ENCODE measurements at regions not wholly inside any gene's neighbourhood (a gene's known extent, or its start where the extent isn't known, plus 50 kb on each side); places are given as distances from the start of the nearest gene placed in this dataset.

GRCh38 chr4:12584116-12584875, 899.8 kb downstream of the RAB28 start:
- TF ChIP-seq CTCF (conservative IDR thresholded peaks at IDR 0.05; ENCODE audit: low read depth, low read length), result no peak
- DNase-seq (ENCODE audit: low read depth), result no peak
- H3K4me3 ChIP-seq (ENCODE audit: low read depth, low read length), result no peak overlapping the region

- no peak for TF ChIP-seq CTCF (conservative IDR thresholded peaks at IDR 0.05; ENCODE audit: low read depth, low read length)
- H3K4me3 ChIP-seq (ENCODE audit: low read depth, low read length), result no peak overlapping the region
- DNase-seq (ENCODE audit: low read depth), result peak; percentile 12
Observed at GRCh38 chr4:12583275-12583674, 900.9 kb downstream of the RAB28 start.

- no peak for DNase-seq (ENCODE audit: low read depth)
Observed at GRCh38 chr4:12580787-12581186, 903.4 kb downstream of the RAB28 start.

GRCh38 chr4:12579172-12579571, 905.0 kb downstream of the RAB28 start:
- no peak for TF ChIP-seq CTCF (conservative IDR thresholded peaks at IDR 0.05; ENCODE audit: low read depth, low read length)
- no peak for DNase-seq (ENCODE audit: low read depth)

More at GRCh38 chr4:12580787-12581186, 903.4 kb downstream of the RAB28 start:
- TF ChIP-seq CTCF (conservative IDR thresholded peaks at IDR 0.05; ENCODE audit: low read depth, low read length), result no peak
- no peak overlapping the region for H3K4me3 ChIP-seq (ENCODE audit: low read depth, low read length)

GRCh38 chr4:12576409-12576808, 907.7 kb downstream of the RAB28 start:
- no peak overlapping the region for H3K4me3 ChIP-seq (ENCODE audit: low read depth, low read length)
- no peak for DNase-seq (ENCODE audit: low read depth)
- no peak for TF ChIP-seq CTCF (conservative IDR thresholded peaks at IDR 0.05; ENCODE audit: low read depth, low read length)

More at GRCh38 chr4:12579172-12579571, 905.0 kb downstream of the RAB28 start:
- H3K4me3 ChIP-seq (ENCODE audit: low read depth, low read length), result no peak overlapping the region

GRCh38 chr4:12573716-12574115, 910.4 kb downstream of the RAB28 start:
- no peak overlapping the region for H3K4me3 ChIP-seq (ENCODE audit: low read depth, low read length)
- peak; percentile 10 for DNase-seq (ENCODE audit: low read depth)
- no peak for TF ChIP-seq CTCF (conservative IDR thresholded peaks at IDR 0.05; ENCODE audit: low read depth, low read length)
